Rectal smooth muscle tissue (tissue), 1 donor: ENCODE measurements at regions not wholly inside any gene's neighbourhood (a gene's known extent, or its start where the extent isn't known, plus 50 kb on each side); places are given as distances from the start of the nearest gene placed in this dataset.

Experiments used
- H3K27ac ChIP-seq: one replicate; pipeline ENCODE4 v1.7.0; 2013; ENCODE audit warnings: low read depth, low read length, inconsistent platforms
- H3K27me3 ChIP-seq: one replicate; pipeline ENCODE4 v1.7.0; 2013; ENCODE audit warnings: low read length; ENCODE audit not compliant: control insufficient read depth, insufficient read depth
- H3K36me3 ChIP-seq: one replicate; pipeline ENCODE4 v1.7.0; 2013; ENCODE audit warnings: low read length; ENCODE audit not compliant: control insufficient read depth, insufficient read depth
- H3K4me1 ChIP-seq: one replicate; pipeline ENCODE4 v1.7.0; 2013; ENCODE audit warnings: low read length; ENCODE audit not compliant: control insufficient read depth, insufficient read depth
- H3K4me3 ChIP-seq: one replicate; pipeline ENCODE4 v1.7.0; 2013; ENCODE audit warnings: low read length
- H3K9ac ChIP-seq: one replicate; pipeline ENCODE4 v1.7.0; 2013; ENCODE audit warnings: low read length

DNA sequence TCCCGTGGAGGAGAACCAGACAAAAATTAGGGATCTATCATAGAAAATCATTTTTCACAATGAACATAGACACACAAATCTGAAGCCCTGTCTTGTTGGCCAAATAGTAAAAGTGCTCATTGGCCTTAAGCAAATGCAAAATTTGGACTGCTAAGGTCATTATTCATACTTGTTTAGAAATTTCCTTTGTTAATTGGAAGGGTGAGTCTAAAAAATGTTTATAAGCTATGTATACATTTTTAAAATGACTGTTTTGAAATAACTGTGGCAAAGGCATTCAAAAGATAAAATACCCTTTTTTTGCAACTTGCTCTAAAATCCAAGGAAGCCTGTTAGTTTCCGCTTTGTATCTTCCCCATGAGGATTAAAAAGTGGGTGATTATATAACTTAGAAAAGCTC lies 195.0 kb downstream of the ZNF330 start:
- no peaks in the 10 kb centered on the region for H3K36me3 ChIP-seq
- no peak overlapping the region for H3K4me3 ChIP-seq
- no peak overlapping the region for H3K27ac ChIP-seq
- no peaks in the 10 kb centered on the region for H3K27me3 ChIP-seq
- H3K4me1 ChIP-seq = no peaks in the 10 kb centered on the region
- no peak overlapping the region for H3K9ac ChIP-seq

- Histone ChIP-seq H3K4me1 (no peaks in the 10 kb centered on the region), H3K27ac (no peak overlapping the region), H3K36me3 (no peaks in the 10 kb centered on the region), H3K9ac (no peak overlapping the region), H3K27me3 (no peaks in the 10 kb centered on the region), H3K4me3 (no peak overlapping the region)
These were observed 195.5 kb downstream of the ZNF330 start for GRCh38 chr4:141416219-141416618.

GRCh38 chr4:141416677-141417363 lies 196.1 kb downstream of the ZNF330 start:
- Histone ChIP-seq H3K9ac (no peak overlapping the region), H3K36me3 (no peaks in the 10 kb centered on the region), H3K27me3 (no peaks in the 10 kb centered on the region), H3K4me1 (no peaks in the 10 kb centered on the region), H3K4me3 (no peak overlapping the region), H3K27ac (no peak overlapping the region)

GRCh38 chr4:141417387-141417786 lies 196.7 kb downstream of the ZNF330 start:
- Histone ChIP-seq H3K4me3 (no peak overlapping the region), H3K9ac (no peak overlapping the region), H3K36me3 (no peaks in the 10 kb centered on the region), H3K27ac (no peak overlapping the region), H3K27me3 (no peaks in the 10 kb centered on the region), H3K4me1 (no peaks in the 10 kb centered on the region)

- Histone ChIP-seq H3K4me3 (no peak overlapping the region), H3K27ac (no peak overlapping the region), H3K36me3 (no peaks in the 10 kb centered on the region), H3K27me3 (no peaks in the 10 kb centered on the region), H3K9ac (no peak overlapping the region), H3K4me1 (no peaks in the 10 kb centered on the region)
These were observed 204.4 kb downstream of the ZNF330 start for GRCh38 chr4:141425124-141425523.

GRCh38 chr4:141427726-141428296 lies 207.1 kb downstream of the ZNF330 start:
- Histone ChIP-seq H3K4me3 (no peak overlapping the region), H3K27ac (no peak overlapping the region), H3K4me1 (no peaks in the 10 kb centered on the region), H3K9ac (no peak overlapping the region), H3K27me3 (no peaks in the 10 kb centered on the region), H3K36me3 (no peaks in the 10 kb centered on the region)

DNA sequence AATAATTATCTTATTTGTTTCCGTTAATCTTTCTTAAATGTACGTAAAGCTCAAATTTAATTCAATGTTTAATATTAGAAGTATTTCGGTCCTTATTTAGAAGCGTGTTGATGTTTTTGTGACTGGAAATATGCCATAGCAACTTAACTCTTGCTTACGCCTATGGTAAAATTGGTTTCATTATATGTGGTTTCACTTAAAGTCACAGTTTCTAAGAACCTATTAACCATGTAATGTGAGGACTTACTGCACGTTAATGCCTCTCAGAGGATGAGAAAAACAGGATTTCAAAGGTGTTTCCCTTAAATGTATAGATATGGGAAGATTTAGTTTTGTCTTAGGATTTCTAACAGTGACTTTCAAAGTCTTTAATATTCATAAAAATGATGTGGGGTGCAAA lies 206.4 kb upstream of the IL15 start:
- H3K4me3 ChIP-seq = no peak overlapping the region
- H3K9ac ChIP-seq = no peak overlapping the region
- H3K27ac ChIP-seq = no peak overlapping the region
- H3K27me3 ChIP-seq = no peaks in the 10 kb centered on the region
- no peaks in the 10 kb centered on the region for H3K4me1 ChIP-seq
- no peaks in the 10 kb centered on the region for H3K36me3 ChIP-seq

GRCh38 chr4:141430686-141431085 lies 205.7 kb upstream of the IL15 start:
- Histone ChIP-seq H3K9ac (no peak overlapping the region), H3K27ac (no peak overlapping the region), H3K4me1 (no peaks in the 10 kb centered on the region), H3K27me3 (no peaks in the 10 kb centered on the region), H3K4me3 (no peak overlapping the region), H3K36me3 (no peaks in the 10 kb centered on the region)

DNA sequence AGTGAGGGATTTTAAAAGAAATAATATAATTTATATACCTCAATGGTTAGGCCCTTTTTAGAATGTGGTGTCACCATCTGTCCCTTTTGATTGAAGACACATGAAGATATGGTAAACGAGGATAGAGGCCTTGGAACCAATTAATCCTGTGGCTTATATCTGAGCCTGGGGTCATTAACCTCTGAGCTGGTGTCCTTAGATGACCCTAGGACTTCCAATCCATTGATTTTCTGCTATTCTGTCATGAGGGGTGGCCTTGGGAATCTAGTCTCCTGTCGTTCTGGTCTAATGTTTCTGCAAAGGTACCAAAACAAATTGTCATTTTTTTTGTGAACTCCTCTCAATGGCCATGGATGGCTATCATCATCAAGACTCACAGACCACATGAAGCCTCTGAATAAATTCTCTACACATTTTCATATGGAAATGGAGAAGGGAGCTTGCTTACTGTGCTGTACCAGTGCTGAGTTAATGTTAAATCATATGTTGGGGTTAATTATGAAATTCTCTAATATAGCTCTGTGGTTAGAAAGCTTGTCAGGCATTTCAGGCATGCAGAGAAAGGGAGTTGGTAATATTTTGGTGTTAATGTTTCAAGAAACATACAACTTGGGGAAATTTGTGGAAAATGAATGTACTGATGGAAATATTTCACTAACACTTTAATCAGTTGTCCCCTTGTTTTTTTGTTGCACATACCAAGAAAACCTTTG lies 204.2 kb upstream of the IL15 start:
- no peak overlapping the region for H3K4me3 ChIP-seq

GRCh38 chr4:141435446-141436225 lies 200.7 kb upstream of the IL15 start:
- H3K27ac ChIP-seq = no peak overlapping the region
- H3K4me1 ChIP-seq = no peaks in the 10 kb centered on the region
- no peak overlapping the region for H3K9ac ChIP-seq
- H3K4me3 ChIP-seq = no peak overlapping the region
- no peaks in the 10 kb centered on the region for H3K36me3 ChIP-seq
- no peaks in the 10 kb centered on the region for H3K27me3 ChIP-seq

More for the DNA sequence above, 204.2 kb upstream of the IL15 start:
- Histone ChIP-seq H3K36me3 (no peaks in the 10 kb centered on the region), H3K27me3 (no peaks in the 10 kb centered on the region), H3K27ac (no peak overlapping the region), H3K9ac (no peak overlapping the region), H3K4me1 (no peaks in the 10 kb centered on the region)

DNA sequence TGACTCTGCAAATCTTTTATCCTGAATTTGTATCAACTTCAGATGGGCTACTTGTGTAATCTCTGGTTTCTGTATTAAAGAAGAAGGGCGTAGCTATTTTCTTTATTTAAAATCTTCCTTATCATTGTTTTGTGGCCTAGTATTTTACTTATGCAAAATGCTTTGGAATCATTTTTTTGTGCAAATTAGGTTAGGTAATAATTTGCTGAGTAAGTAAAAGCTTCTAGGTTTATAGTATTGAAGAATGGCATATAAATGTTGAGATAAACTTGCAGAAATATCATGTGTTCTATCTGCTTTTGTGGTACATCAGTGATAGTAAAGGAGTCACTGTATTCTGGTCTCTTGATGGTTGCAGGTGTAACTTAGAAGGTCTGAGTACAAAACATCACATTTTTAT lies 197.2 kb upstream of the IL15 start:
- Histone ChIP-seq H3K4me1 (no peaks in the 10 kb centered on the region), H3K9ac (no peak overlapping the region), H3K27me3 (no peaks in the 10 kb centered on the region), H3K27ac (no peak overlapping the region), H3K36me3 (no peaks in the 10 kb centered on the region), H3K4me3 (no peak overlapping the region)

- Histone ChIP-seq H3K4me3 (no peak overlapping the region), H3K27me3 (no peaks in the 10 kb centered on the region), H3K27ac (no peak overlapping the region), H3K4me1 (no peaks in the 10 kb centered on the region), H3K9ac (no peak overlapping the region), H3K36me3 (no peaks in the 10 kb centered on the region)
These were observed 188.6 kb upstream of the IL15 start for GRCh38 chr4:141447761-141448160.
